Sigmoid colon (tissue), 6 donors: ENCODE measurements at regions not wholly inside any gene's neighbourhood (a gene's known extent, or its start where the extent isn't known, plus 50 kb on each side); places are given as distances from the start of the nearest gene placed in this dataset.
"Not testable (repeated sequence)": the region's sequence is repeated elsewhere in the genome, so short reads cannot be mapped to it uniquely, and the experiment has no call there.

Experiments used
- DNase-seq: peaks from one replicate; pipeline ENCODE4 v3.0.0-alpha.2; 2019
- H3K27ac ChIP-seq, 4 donors: fragments of 200-600 bp; sonication (generic); one replicate each; pipeline ENCODE4 v1.5.1; 2016 to 2019; ENCODE audit warnings: mild to moderate bottlenecking in 1 of 4
- H3K27me3 ChIP-seq, 3 donors: fragments of 200-600 bp; sonication (generic); one replicate each; pipeline ENCODE4 v1.5.1; 2019; ENCODE audit warnings: mild to moderate bottlenecking in 1 of 3
- H3K36me3 ChIP-seq, 4 donors: fragments of 200-600 bp; sonication (generic); one replicate each; pipeline ENCODE4 v1.5.1; 2016 to 2019
- H3K4me1 ChIP-seq, 4 donors: fragments of 200-600 bp; sonication (generic); one replicate each; pipeline ENCODE4 v1.5.1; 2017 to 2019
- H3K4me3 ChIP-seq, 4 donors: fragments of 200-600 bp; sonication (generic); one replicate each; pipeline ENCODE4 v1.5.1; 2017 to 2019; ENCODE audit warnings: mild to moderate bottlenecking in 2 of 4, moderate library complexity in 1 of 4
- H3K9me3 ChIP-seq, 4 donors: fragments of 200-600 bp in 3 of 4; sonication (generic) in 3 of 4; one replicate each; pipeline versions ENCODE4 v1.5.1 to v1.6.1; 2013 to 2019
- CTCF ChIP-seq, 4 experiments: fragments of 450-650 bp in 3 of 4; fragments of 200-600 bp in 1 of 4; IDR thresholded peaks; one replicate each; pipeline ENCODE4 v1.5.1; 2016 to 2019; ENCODE audit warnings: antibody characterized with exemption in 4 of 4, mild to moderate bottlenecking in 3 of 4, moderate library complexity in 2 of 4
- EP300 ChIP-seq, 4 donors: sonication (generic); formaldehyde crosslinking; IDR thresholded peaks; one replicate each; pipeline ENCODE4 v1.6.1; 2017; ENCODE audit warnings: antibody characterized with exemption in 4 of 4
- POLR2A ChIP-seq, 2 donors: fragments of 450-650 bp; IDR thresholded peaks; one replicate each; pipeline ENCODE4 v1.6.1; 2016; ENCODE audit warnings: antibody characterized with exemption in 2 of 2, mild to moderate bottlenecking in 2 of 2, moderate library complexity in 2 of 2
- POLR2AphosphoS5 ChIP-seq, 4 donors: sonication (generic); formaldehyde crosslinking; IDR thresholded peaks; one replicate each; pipeline ENCODE4 v1.6.1; 2017; ENCODE audit warnings: antibody characterized with exemption in 4 of 4
- WGBS, 2 donors: extraction: QIAGEN DNeasy Blood & Tissue Kit; methylation state at CpG; one replicate each; pipeline ENCODE4 v1.1.7; 2013; 5-methylcytosine and 5-hydroxymethylcytosine counted together
- intact Hi-C: fragments of 100-400 bp; cut with DNase I; formaldehyde crosslinking; loops from one replicate; pipeline ENCODE4 v1.15.1; 2023
- donor health status: healthy with polysubstance abuse.
- donor health status: healthy.

GRCh38 chr2:184041777-184042176 is 556.6 kb upstream of the ZNF804A start:
- DNase-seq = no peak
- H3K27ac ChIP-seq = no peak overlapping the region
- no peak for TF ChIP-seq CTCF (IDR thresholded peaks at IDR 0.05)
- TF ChIP-seq POLR2AphosphoS5 (IDR thresholded peaks at IDR 0.05) = no peak
- TF ChIP-seq EP300 (IDR thresholded peaks at IDR 0.05) = no peak
- no peak for TF ChIP-seq POLR2A (IDR thresholded peaks at IDR 0.05)
- intact Hi-C loops = no loop called here
- no peaks in the 10 kb centered on the region for H3K36me3 ChIP-seq
- H3K27me3 ChIP-seq = no peaks in the 10 kb centered on the region
- 89 to 90% methylated on average over 4 of the region's 4 CpGs for WGBS, 2 donors
- H3K4me3 ChIP-seq = no peak overlapping the region
- H3K4me1 ChIP-seq = peaks cover 0 to 6% (median 2%) of the 10 kb centered on the region in 4 donors
- no peaks in the 10 kb centered on the region for H3K9me3 ChIP-seq

- H3K4me3 ChIP-seq = no peak overlapping the region
- DNase-seq = no peak
- intact Hi-C loops = no loop called here
- TF ChIP-seq POLR2A (IDR thresholded peaks at IDR 0.05) = no peak
- TF ChIP-seq POLR2AphosphoS5 (IDR thresholded peaks at IDR 0.05) = no peak
- no peak for TF ChIP-seq EP300 (IDR thresholded peaks at IDR 0.05)
- TF ChIP-seq CTCF (IDR thresholded peaks at IDR 0.05) = no peak
- no peak overlapping the region for H3K27ac ChIP-seq
- 63 to 65% methylated on average over 3 of the region's 3 CpGs for WGBS, 2 donors
- H3K27me3 ChIP-seq = no peaks in the 10 kb centered on the region
- H3K4me1 ChIP-seq = no peaks in the 10 kb centered on the region
- no peaks in the 10 kb centered on the region for H3K36me3 ChIP-seq
- H3K9me3 ChIP-seq = no peaks in the 10 kb centered on the region
Measured at GRCh38 chr2:184047536-184047935, 550.8 kb upstream of the ZNF804A start.

GRCh38 chr2:184049566-184049965 is 548.8 kb upstream of the ZNF804A start:
- Histone ChIP-seq H3K4me3 (no peak overlapping the region), H3K27ac (no peak overlapping the region), H3K4me1 (no peaks in the 10 kb centered on the region), H3K36me3 (no peaks in the 10 kb centered on the region), H3K9me3 (no peaks in the 10 kb centered on the region), H3K27me3 (no peaks in the 10 kb centered on the region)
- no peak for DNase-seq
- WGBS, 2 donors = 89 to 95% methylated on average over 2 of the region's 2 CpGs
- intact Hi-C loops = no loop called here
- no peak for TF ChIP-seq CTCF (IDR thresholded peaks at IDR 0.05)
- TF ChIP-seq POLR2A (IDR thresholded peaks at IDR 0.05) = no peak
- no peak for TF ChIP-seq EP300 (IDR thresholded peaks at IDR 0.05)
- no peak for TF ChIP-seq POLR2AphosphoS5 (IDR thresholded peaks at IDR 0.05)

- intact Hi-C loops = no loop called here
- WGBS, 2 donors = 13 to 50% methylated on average over 3 of the region's 3 CpGs
- TF ChIP-seq CTCF (IDR thresholded peaks at IDR 0.05) (no peak), EP300 (IDR thresholded peaks at IDR 0.05) (no peak)
- DNase-seq = no peak
- Histone ChIP-seq H3K27ac (no peak overlapping the region), H3K4me3 (no peak overlapping the region), H3K4me1 (no peaks in the 10 kb centered on the region), H3K9me3 (no peaks in the 10 kb centered on the region), H3K27me3 (no peaks in the 10 kb centered on the region), H3K36me3 (no peaks in the 10 kb centered on the region)
Measured at GRCh38 chr2:184053326-184053725, 545.0 kb upstream of the ZNF804A start.

GRCh38 chr2:184054419-184054818 is 543.9 kb upstream of the ZNF804A start:
- H3K9me3 ChIP-seq, H3K27ac ChIP-seq, H3K4me3 ChIP-seq, H3K27me3 ChIP-seq, H3K36me3 ChIP-seq, intact Hi-C loops, DNase-seq, H3K4me1 ChIP-seq: not testable (repeated sequence)
- 95 to 96% methylated on average over 1 of the region's 1 CpG for WGBS, 2 donors
